Parathyroid adenoma (tissue), 2 donors: ENCODE measurements at regions not wholly inside any gene's neighbourhood (a gene's known extent, or its start where the extent isn't known, plus 50 kb on each side); places are given as distances from the start of the nearest gene placed in this dataset.

Experiments
- H2AFZ ChIP-seq: fragments of 300-600 bp; sonication (generic); one replicate; pipeline ENCODE4 v1.7.0; 2017; ENCODE audit warnings: antibody characterized with exemption, mild to moderate bottlenecking
- H3K27ac ChIP-seq: fragments of 300-600 bp; sonication (generic); one replicate; pipeline ENCODE4 v1.7.0; 2017
- H3K27me3 ChIP-seq: fragments of 300-600 bp; sonication (generic); one replicate; pipeline ENCODE4 v1.7.0; 2017; ENCODE audit warnings: low read length; ENCODE audit not compliant: control insufficient read depth, insufficient read depth
- H3K36me3 ChIP-seq: fragments of 300-600 bp; sonication (generic); one replicate; pipeline ENCODE4 v1.7.0; 2017; ENCODE audit warnings: low read length; ENCODE audit not compliant: control insufficient read depth, insufficient read depth
- H3K4me1 ChIP-seq: fragments of 300-600 bp; sonication (generic); one replicate; pipeline ENCODE4 v1.7.0; 2017; ENCODE audit warnings: control low read depth
- H3K4me2 ChIP-seq: fragments of 300-600 bp; sonication (generic); one replicate; pipeline ENCODE4 v1.7.0; 2017; ENCODE audit warnings: low read length
- H3K4me3 ChIP-seq: fragments of 300-600 bp; sonication (generic); one replicate; pipeline ENCODE4 v1.7.0; 2017; ENCODE audit warnings: low read depth, low read length
- H3K79me2 ChIP-seq: fragments of 300-600 bp; sonication (generic); one replicate; pipeline ENCODE4 v1.7.0; 2017; ENCODE audit warnings: control low read depth
- H3K9ac ChIP-seq: fragments of 300-600 bp; sonication (generic); one replicate; pipeline ENCODE4 v1.7.0; 2017; ENCODE audit warnings: mild to moderate bottlenecking
- H3K9me3 ChIP-seq: fragments of 300-600 bp; sonication (generic); one replicate; pipeline ENCODE4 v1.7.0; 2017; ENCODE audit warnings: low read length; ENCODE audit not compliant: control insufficient read depth
- TF ChIP-seq, protein P1 (sequence below): fragments of 300-600 bp; sonication (generic); IDR thresholded peaks from one replicate; pipeline ENCODE4 v1.7.0; 2017; ENCODE audit warnings: antibody characterized with exemption, mild to moderate bottlenecking
- donor health status: primary hyperparathyroidism.

DNA sequence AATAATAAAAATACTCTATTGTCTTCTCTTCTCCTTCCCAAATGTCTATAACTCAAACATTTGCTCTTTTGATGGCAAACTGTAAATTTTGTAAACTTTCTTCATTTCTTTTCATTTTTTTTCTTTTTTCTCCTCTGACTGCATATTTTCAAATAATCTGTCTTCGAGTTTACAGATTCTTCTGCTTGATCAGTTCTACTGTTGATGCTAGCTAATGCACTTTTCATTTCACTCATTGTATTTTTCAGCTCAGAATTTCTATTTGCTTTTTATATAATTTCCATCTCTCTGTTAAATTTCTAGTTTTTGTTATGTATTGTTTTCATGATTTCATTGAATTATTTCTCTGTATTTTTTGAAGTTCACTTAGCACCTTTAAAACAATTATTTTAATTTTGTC lies 646.8 kb upstream of the INTU start:
- Histone ChIP-seq H3K9ac (no peak overlapping the region), H3K9me3 (no peaks in the 10 kb centered on the region), H3K79me2 (no peaks in the 10 kb centered on the region), H3K4me2 (no peak overlapping the region), H3K27ac (no peak overlapping the region), H2AFZ (no peak overlapping the region), H3K27me3 (no peaks in the 10 kb centered on the region), H3K4me1 (no peaks in the 10 kb centered on the region), H3K36me3 (no peaks in the 10 kb centered on the region), H3K4me3 (no peak overlapping the region)
- TF ChIP-seq, protein P1, sequence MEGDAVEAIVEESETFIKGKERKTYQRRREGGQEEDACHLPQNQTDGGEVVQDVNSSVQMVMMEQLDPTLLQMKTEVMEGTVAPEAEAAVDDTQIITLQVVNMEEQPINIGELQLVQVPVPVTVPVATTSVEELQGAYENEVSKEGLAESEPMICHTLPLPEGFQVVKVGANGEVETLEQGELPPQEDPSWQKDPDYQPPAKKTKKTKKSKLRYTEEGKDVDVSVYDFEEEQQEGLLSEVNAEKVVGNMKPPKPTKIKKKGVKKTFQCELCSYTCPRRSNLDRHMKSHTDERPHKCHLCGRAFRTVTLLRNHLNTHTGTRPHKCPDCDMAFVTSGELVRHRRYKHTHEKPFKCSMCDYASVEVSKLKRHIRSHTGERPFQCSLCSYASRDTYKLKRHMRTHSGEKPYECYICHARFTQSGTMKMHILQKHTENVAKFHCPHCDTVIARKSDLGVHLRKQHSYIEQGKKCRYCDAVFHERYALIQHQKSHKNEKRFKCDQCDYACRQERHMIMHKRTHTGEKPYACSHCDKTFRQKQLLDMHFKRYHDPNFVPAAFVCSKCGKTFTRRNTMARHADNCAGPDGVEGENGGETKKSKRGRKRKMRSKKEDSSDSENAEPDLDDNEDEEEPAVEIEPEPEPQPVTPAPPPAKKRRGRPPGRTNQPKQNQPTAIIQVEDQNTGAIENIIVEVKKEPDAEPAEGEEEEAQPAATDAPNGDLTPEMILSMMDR: no peak

DNA sequence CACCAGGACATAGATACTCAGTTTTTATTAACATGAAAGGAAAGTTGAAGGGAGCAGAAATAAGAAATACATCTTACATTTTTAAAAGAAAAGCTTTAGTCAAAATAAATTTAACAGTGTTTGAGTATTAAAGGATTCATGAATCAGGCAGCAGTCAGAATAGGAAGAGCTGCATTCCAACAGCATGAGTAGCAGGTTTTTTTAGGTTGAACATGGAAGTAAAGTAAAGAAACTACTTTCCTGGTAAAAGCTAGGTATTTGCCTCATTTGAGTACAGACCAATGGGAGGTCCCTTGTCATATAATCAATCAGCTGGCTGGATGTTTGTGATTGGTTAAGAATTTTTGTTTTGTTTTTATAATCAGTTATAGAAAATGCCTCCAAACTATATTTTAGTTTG lies 645.9 kb upstream of the INTU start:
- Histone ChIP-seq H3K79me2 (no peaks in the 10 kb centered on the region), H3K27me3 (no peaks in the 10 kb centered on the region), H3K4me3 (no peak overlapping the region), H3K27ac (no peak overlapping the region), H3K9me3 (no peaks in the 10 kb centered on the region), H3K9ac (no peak overlapping the region), H3K36me3 (no peaks in the 10 kb centered on the region), H2AFZ (no peak overlapping the region), H3K4me2 (no peak overlapping the region), H3K4me1 (no peaks in the 10 kb centered on the region)
- TF ChIP-seq, protein P1: no peak

DNA sequence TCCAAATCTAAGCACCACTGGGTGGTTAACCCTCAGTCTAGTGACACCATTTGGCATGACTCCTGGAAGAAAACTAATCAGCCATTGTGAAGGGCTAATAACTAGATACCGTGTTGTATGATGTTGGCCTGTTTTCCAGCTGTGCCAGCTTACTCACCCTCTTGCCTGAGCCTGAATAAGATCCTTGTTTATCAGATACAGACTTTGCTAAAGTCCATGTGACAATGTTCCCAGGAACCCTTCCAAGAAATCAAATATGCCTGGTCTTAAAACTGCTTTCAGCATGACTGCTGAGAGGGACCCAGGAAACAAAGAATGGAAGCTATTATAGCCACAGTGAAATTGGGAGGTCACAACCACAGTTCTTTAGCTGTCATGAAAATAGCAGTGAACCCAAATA lies 640.8 kb upstream of the INTU start:
- Histone ChIP-seq H3K9me3 (no peaks in the 10 kb centered on the region), H3K36me3 (no peaks in the 10 kb centered on the region), H2AFZ (no peak overlapping the region), H3K79me2 (no peaks in the 10 kb centered on the region), H3K4me3 (no peak overlapping the region), H3K27me3 (no peaks in the 10 kb centered on the region), H3K27ac (no peak overlapping the region), H3K4me2 (no peak overlapping the region), H3K4me1 (no peaks in the 10 kb centered on the region), H3K9ac (no peak overlapping the region)
- TF ChIP-seq, protein P1: no peak

DNA sequence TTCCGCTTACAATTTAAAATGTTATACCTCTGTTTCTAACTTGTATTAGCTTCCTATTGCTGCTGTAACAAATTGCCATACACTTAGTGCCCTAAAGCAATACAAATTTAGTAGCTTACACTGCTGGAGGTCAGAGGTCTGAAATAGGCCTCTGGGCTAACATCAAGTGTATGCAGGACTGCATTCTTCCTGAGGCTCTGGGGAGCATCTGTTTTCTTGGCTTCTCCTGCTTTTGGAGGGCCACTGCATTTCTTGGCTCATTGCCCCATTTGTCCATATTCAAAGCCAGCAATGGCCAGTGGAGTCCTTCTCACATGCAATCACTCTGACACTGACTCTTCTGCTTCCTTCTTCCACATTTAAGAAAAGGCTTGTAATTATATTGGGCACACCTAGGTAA lies 639.8 kb upstream of the INTU start:
- TF ChIP-seq, protein P1: no peak
- H3K79me2 ChIP-seq: no peaks in the 10 kb centered on the region
- no peaks in the 10 kb centered on the region for H3K27me3 ChIP-seq
- H3K4me3 ChIP-seq: no peak overlapping the region
- no peaks in the 10 kb centered on the region for H3K4me1 ChIP-seq
- H2AFZ ChIP-seq: no peak overlapping the region
- H3K27ac ChIP-seq: no peak overlapping the region
- no peaks in the 10 kb centered on the region for H3K9me3 ChIP-seq
- H3K4me2 ChIP-seq: no peak overlapping the region
- no peaks in the 10 kb centered on the region for H3K36me3 ChIP-seq
- no peak overlapping the region for H3K9ac ChIP-seq

DNA sequence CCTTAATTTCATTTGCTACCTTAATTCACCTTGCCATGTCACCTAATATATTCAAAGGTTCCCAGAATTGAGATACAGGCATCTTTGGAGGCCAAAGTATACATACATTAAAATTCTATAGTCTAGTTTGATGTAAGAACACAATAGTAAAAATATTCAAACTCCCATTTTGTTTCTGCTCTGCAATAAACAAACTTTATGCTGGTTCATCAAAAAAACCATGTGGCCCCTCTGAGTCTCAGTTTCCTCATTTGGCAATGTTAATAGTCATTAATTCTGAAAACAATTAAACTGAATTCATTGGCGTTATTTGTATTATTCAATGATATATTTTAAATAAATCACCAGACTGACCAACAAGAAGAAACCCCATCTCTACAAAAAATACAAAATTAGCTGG lies 639.4 kb upstream of the INTU start:
- H3K27me3 ChIP-seq: no peaks in the 10 kb centered on the region
- no peak overlapping the region for H3K9ac ChIP-seq

More for the DNA sequence above, 639.4 kb upstream of the INTU start:
- no peaks in the 10 kb centered on the region for H3K79me2 ChIP-seq
- no peaks in the 10 kb centered on the region for H3K9me3 ChIP-seq
- no peak overlapping the region for H3K4me2 ChIP-seq
- no peak overlapping the region for H3K27ac ChIP-seq
- no peak overlapping the region for H3K4me3 ChIP-seq
- H3K36me3 ChIP-seq: no peaks in the 10 kb centered on the region
- H3K4me1 ChIP-seq: no peaks in the 10 kb centered on the region
- H2AFZ ChIP-seq: no peak overlapping the region
- TF ChIP-seq, protein P1: no peak
